ENCODE measurements at regions not wholly inside any gene's neighbourhood (a gene's known extent, or its start where the extent isn't known, plus 50 kb on each side); places are given as distances from the start of the nearest gene placed in this dataset.

DNA sequence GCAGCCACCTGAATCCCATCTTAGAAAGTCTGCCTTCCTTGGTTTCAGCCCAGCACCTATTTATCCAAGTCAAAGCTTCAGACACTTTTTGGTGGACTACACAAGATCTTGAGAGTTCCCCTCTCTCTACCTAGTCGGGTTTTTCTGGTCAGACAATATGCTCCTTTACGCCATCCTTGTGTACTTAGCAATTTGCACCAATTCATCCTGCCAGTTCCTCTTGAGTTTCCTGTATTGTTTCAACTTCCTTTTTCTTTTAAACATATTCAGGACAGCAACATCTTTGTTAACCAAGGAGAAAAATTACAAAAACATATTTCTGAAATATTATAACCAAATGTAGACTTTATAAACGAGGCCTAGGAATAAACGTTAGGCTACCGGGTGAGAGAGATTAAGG lies 368.2 kb upstream of the CADM1 start:
- no peaks in the 10 kb centered on the region for H3K9me3 ChIP-seq (ENCODE audit: low read length)
- 31% methylated on average over 5 of the region's 5 CpGs for whole genome bisulfite sequencing (ENCODE audit: low lambda C conversion rate)
- intact Hi-C loops (cut with micrococcal nuclease; ENCODE audit: unreplicated experiment): no loop called here
- no peak overlapping the region for H3K9ac ChIP-seq (ENCODE audit: insufficient read depth, low read depth, low read length)
- in situ Hi-C loops (cut with HindIII; ENCODE audit: extremely low pct_ligation_motif_present, low pct_unique_long_range_greater_than_20kb): no loop called here
- no peak for TF ChIP-seq ATRX (CRISPR knock-in tag; IDR thresholded peaks at IDR 0.05; ENCODE audit: borderline replicate concordance)
- no peak for TF ChIP-seq FOXK1 (CRISPR knock-in tag; IDR thresholded peaks at IDR 0.05; ENCODE audit: borderline replicate concordance, low read depth)
- no peak for TF ChIP-seq MED1 (CRISPR knock-in tag; IDR thresholded peaks at IDR 0.05)
- no peaks in the 10 kb centered on the region for H4K20me1 ChIP-seq (ENCODE audit: insufficient read depth, low read length)
- no peaks in the 10 kb centered on the region for H3K27me3 ChIP-seq (ENCODE audit: control insufficient read depth in 1 of 2, insufficient read depth in 2 of 2, low read length in 2 of 2)
- POLR2A ChIA-PET: no interaction called here
- no peak overlapping the region for H3K4me3 ChIP-seq (replicated peaks in 1 of 3; ENCODE audit: insufficient read depth in 1 of 3, low read depth in 2 of 3, low read length in 3 of 3)
- CTCF ChIA-PET (ENCODE audit: low intra/inter-chr PET ratio, low total read pairs): no interaction called here
- H2AFZ ChIP-seq (ENCODE audit: low read length): no peak overlapping the region
- DNase-seq (ENCODE audit: low spot score) (no peak), ATAC-seq (no peak), FAIRE-seq (no peak)
- H3K27ac ChIP-seq (ENCODE audit: extremely low read length, insufficient read depth, low read length): no peak overlapping the region
- H3K4me2 ChIP-seq (ENCODE audit: low read depth, low read length): no peak overlapping the region
- no peaks in the 10 kb centered on the region for H3K79me2 ChIP-seq (ENCODE audit: insufficient read depth, low read length)
- no peaks in the 10 kb centered on the region for H3K36me3 ChIP-seq (replicated peaks in 1 of 2; ENCODE audit: control insufficient read depth in 1 of 2, insufficient read depth in 2 of 2, low read length in 2 of 2)
- BruUV-seq (replicated peaks): no TSS peak
- no peaks in the 10 kb centered on the region for H3K4me1 ChIP-seq (ENCODE audit: insufficient read depth, low read length)

GRCh38 chr11:115871161-115871760 lies 367.0 kb upstream of the CADM1 start:
- Histone ChIP-seq H3K4me2 (ENCODE audit: low read depth, low read length) (no peak overlapping the region), H3K27ac (ENCODE audit: extremely low read length, insufficient read depth, low read length) (no peak overlapping the region), H3K4me1 (ENCODE audit: insufficient read depth, low read length) (no peaks in the 10 kb centered on the region), H2AFZ (ENCODE audit: low read length) (no peak overlapping the region), H4K20me1 (ENCODE audit: insufficient read depth, low read length) (no peaks in the 10 kb centered on the region), H3K36me3 (replicated peaks in 1 of 2; ENCODE audit: control insufficient read depth in 1 of 2, insufficient read depth in 2 of 2, low read length in 2 of 2) (no peaks in the 10 kb centered on the region), H3K9ac (ENCODE audit: insufficient read depth, low read depth, low read length) (no peak overlapping the region), H3K4me3 (replicated peaks in 1 of 3; ENCODE audit: insufficient read depth in 1 of 3, low read depth in 2 of 3, low read length in 3 of 3) (no peak overlapping the region), H3K27me3 (ENCODE audit: control insufficient read depth in 1 of 2, insufficient read depth in 2 of 2, low read length in 2 of 2) (no peaks in the 10 kb centered on the region), H3K9me3 (ENCODE audit: low read length) (no peaks in the 10 kb centered on the region), H3K79me2 (ENCODE audit: insufficient read depth, low read length) (no peaks in the 10 kb centered on the region)
- CTCF ChIA-PET (ENCODE audit: low intra/inter-chr PET ratio, low total read pairs): no interaction called here
- ATAC-seq (no peak), DNase-seq (ENCODE audit: low spot score) (no peak), FAIRE-seq (no peak)
- BruUV-seq (replicated peaks): no TSS peak
- intact Hi-C loops (cut with micrococcal nuclease; ENCODE audit: unreplicated experiment) (no loop called here), in situ Hi-C loops (cut with HindIII; ENCODE audit: extremely low pct_ligation_motif_present, low pct_unique_long_range_greater_than_20kb) (no loop called here)
- TF ChIP-seq E2F5 (CRISPR knock-in tag; conservative IDR thresholded peaks at IDR 0.05): no peak
- TF ChIP-seq ZNF253 (CRISPR knock-in tag; IDR thresholded peaks at IDR 0.05; ENCODE audit: borderline replicate concordance): no peak
- no peak for TF ChIP-seq ZC3H4 (CRISPR knock-in tag; IDR thresholded peaks at IDR 0.05; ENCODE audit: borderline replicate concordance)
- no peak for TF ChIP-seq ARNT2 (CRISPR knock-in tag; IDR thresholded peaks at IDR 0.05; ENCODE audit: low read depth)
- TF ChIP-seq MATR3 (CRISPR knock-in tag; IDR thresholded peaks at IDR 0.05): no peak
- TF ChIP-seq NFIB (CRISPR knock-in tag; IDR thresholded peaks at IDR 0.05; ENCODE audit: borderline replicate concordance): no peak
- no peak for TF ChIP-seq NCOA1 (CRISPR knock-in tag; IDR thresholded peaks at IDR 0.05)
- TF ChIP-seq ZNF720 (CRISPR knock-in tag; IDR thresholded peaks at IDR 0.05): no peak
- TF ChIP-seq MXD3 (CRISPR knock-in tag; IDR thresholded peaks at IDR 0.05): no peak
- TF ChIP-seq TCF7 (IDR thresholded peaks at IDR 0.05; ENCODE audit: low read depth): no peak
- no peak for TF ChIP-seq ELF4 (CRISPR knock-in tag; IDR thresholded peaks at IDR 0.05; ENCODE audit: borderline replicate concordance)
- TF ChIP-seq ELK4 (CRISPR knock-in tag; IDR thresholded peaks at IDR 0.05; ENCODE audit: borderline replicate concordance): no peak
- POLR2A ChIA-PET: no interaction called here
- WGBS (ENCODE audit: low lambda C conversion rate): 14% methylated on average over 9 of the region's 9 CpGs

Data from HepG2 (cell line).